HEK293 (cell line): ENCODE measurements at regions not wholly inside any gene's neighbourhood (a gene's known extent, or its start where the extent isn't known, plus 50 kb on each side); places are given as distances from the start of the nearest gene placed in this dataset.

ENCODE experiments used
- CTCF ChIA-PET: fragments of 350-600 bp; formaldehyde crosslinking; extraction: SDS; loops from one replicate; lab custom pipeline; 2021; ENCODE audit warnings: antibody characterized with exemption; lab: Yijun Ruan, JAX
- POLR2A ChIA-PET: fragments of 300-600 bp; formaldehyde crosslinking; extraction: SDS; loops from one replicate; lab custom pipeline; 2020; ENCODE audit warnings: antibody characterized with exemption, inconsistent platforms; lab: Yijun Ruan, JAX
- H3K27ac ChIP-seq: fragments of 200-500 bp; sonication (Bioruptor generic); 2 replicates; pipeline ENCODE4 v1.5.1; 2014; ENCODE audit warnings: low read depth, low read length, control low read depth, inconsistent platforms; ENCODE audit errors: extremely low read depth
- H3K36me3 ChIP-seq, 2 experiments: fragments of 200-500 bp in 1 of 2; sonication (Bioruptor generic) in 1 of 2; 1 replicate in 1 of 2; 2 replicates in 1 of 2; pipeline ENCODE4 v1.5.1; 2014 to 2017; ENCODE audit warnings: inconsistent platforms in 2 of 2, low read length in 2 of 2; ENCODE audit not compliant: control insufficient read depth in 2 of 2, insufficient read depth in 1 of 2
- H3K4me1 ChIP-seq: fragments of 200-500 bp; sonication (Bioruptor generic); 2 replicates; pipeline ENCODE4 v1.5.1; 2014; ENCODE audit warnings: mild to moderate bottlenecking, low read length, inconsistent platforms; ENCODE audit not compliant: control insufficient read depth, insufficient read depth
- H3K4me3 ChIP-seq: 2 replicates; pipeline ENCODE4 v1.5.1; 2011; ENCODE audit warnings: low read depth, mild to moderate bottlenecking, control low read depth, low read length, moderate library complexity
- H3K9me3 ChIP-seq: fragments of 200-500 bp; sonication (Bioruptor generic); 2 replicates; pipeline ENCODE4 v1.5.1; 2014; ENCODE audit warnings: low read depth, low read length, inconsistent platforms; ENCODE audit not compliant: control insufficient read depth, insufficient read depth
- SETDB1 ChIP-seq: IDR thresholded peaks from one replicate; pipeline ENCODE4 v1.6.1; 2017; ENCODE audit warnings: mild to moderate bottlenecking, low read length, moderate library complexity, mixed read lengths; ENCODE audit not compliant: insufficient read length
- ZNF133 ChIP-seq: fragments of 450-650 bp; formaldehyde crosslinking; IDR thresholded peaks from 2 replicates; pipeline ENCODE4 v1.5.1; 2016; ENCODE audit warnings: missing biosample characterization, missing genetic modification characterization
- ZNF157 ChIP-seq: fragments of 450-650 bp; formaldehyde crosslinking; IDR thresholded peaks from 2 replicates; pipeline ENCODE4 v1.5.1; 2016; ENCODE audit warnings: missing biosample characterization, missing genetic modification characterization
- ZNF266 ChIP-seq: fragments of 450-650 bp; formaldehyde crosslinking; IDR thresholded peaks from 2 replicates; pipeline ENCODE4 v1.5.1; 2016; ENCODE audit warnings: missing biosample characterization, missing genetic modification characterization, low read depth
- ZNF324 ChIP-seq: fragments of 450-650 bp; formaldehyde crosslinking; IDR thresholded peaks from 2 replicates; pipeline ENCODE4 v1.5.1; 2016; ENCODE audit warnings: missing biosample characterization, missing genetic modification characterization
- ZNF350 ChIP-seq: fragments of 450-650 bp; formaldehyde crosslinking; IDR thresholded peaks from 2 replicates; pipeline ENCODE4 v1.5.0; 2017; ENCODE audit warnings: missing biosample characterization, mild to moderate bottlenecking, missing genetic modification characterization
- ZNF37A ChIP-seq: fragments of 450-650 bp; IDR thresholded peaks from 2 replicates; pipeline ENCODE4 v1.5.1; 2018; ENCODE audit warnings: missing biosample characterization, missing genetic modification characterization
- ZNF426 ChIP-seq: fragments of 450-650 bp; formaldehyde crosslinking; IDR thresholded peaks from 2 replicates; pipeline ENCODE4 v1.5.1; 2017; ENCODE audit warnings: missing biosample characterization, missing genetic modification characterization, mild to moderate bottlenecking, inconsistent platforms, moderate library complexity
- ZNF501 ChIP-seq: fragments of 450-650 bp; formaldehyde crosslinking; IDR thresholded peaks from 2 replicates; pipeline ENCODE4 v1.5.1; 2016; ENCODE audit warnings: missing biosample characterization, missing genetic modification characterization
- ZNF521 ChIP-seq: fragments of 450-650 bp; formaldehyde crosslinking; IDR thresholded peaks from 2 replicates; pipeline ENCODE4 v1.5.1; 2017; ENCODE audit warnings: missing biosample characterization, mild to moderate bottlenecking, missing genetic modification characterization
- ZNF600 ChIP-seq: fragments of 450-650 bp; formaldehyde crosslinking; IDR thresholded peaks from 2 replicates; pipeline ENCODE4 v1.5.1; 2016; ENCODE audit warnings: missing biosample characterization, missing genetic modification characterization
- ZNF621 ChIP-seq: fragments of 450-650 bp; formaldehyde crosslinking; IDR thresholded peaks from 2 replicates; pipeline ENCODE4 v1.5.1; 2017; ENCODE audit warnings: missing biosample characterization, missing genetic modification characterization
- ZNF843 ChIP-seq: fragments of 450-650 bp; formaldehyde crosslinking; IDR thresholded peaks from 2 replicates; pipeline ENCODE4 v1.5.1; 2016; ENCODE audit warnings: missing biosample characterization, missing genetic modification characterization
- TF ChIP-seq, protein P1 (sequence below): fragments of 450-650 bp; formaldehyde crosslinking; IDR thresholded peaks from 2 replicates; pipeline ENCODE4 v1.5.0; 2017; ENCODE audit warnings: missing biosample characterization, missing genetic modification characterization, borderline replicate concordance
- TF ChIP-seq, protein P2 (sequence below): fragments of 450-650 bp; formaldehyde crosslinking; IDR thresholded peaks from 2 replicates; pipeline ENCODE4 v1.5.1; 2016; ENCODE audit warnings: missing biosample characterization, missing genetic modification characterization

GRCh38 chr4:123884922-123885321 lies 488.3 kb downstream of the SPRY1 start:
- ChIA-PET CTCF (no interaction called here), POLR2A (no interaction called here)
- H3K36me3 ChIP-seq = no peaks in the 10 kb centered on the region
- TF ChIP-seq SETDB1 = peak; percentile 79
- TF ChIP-seq, protein P1, sequence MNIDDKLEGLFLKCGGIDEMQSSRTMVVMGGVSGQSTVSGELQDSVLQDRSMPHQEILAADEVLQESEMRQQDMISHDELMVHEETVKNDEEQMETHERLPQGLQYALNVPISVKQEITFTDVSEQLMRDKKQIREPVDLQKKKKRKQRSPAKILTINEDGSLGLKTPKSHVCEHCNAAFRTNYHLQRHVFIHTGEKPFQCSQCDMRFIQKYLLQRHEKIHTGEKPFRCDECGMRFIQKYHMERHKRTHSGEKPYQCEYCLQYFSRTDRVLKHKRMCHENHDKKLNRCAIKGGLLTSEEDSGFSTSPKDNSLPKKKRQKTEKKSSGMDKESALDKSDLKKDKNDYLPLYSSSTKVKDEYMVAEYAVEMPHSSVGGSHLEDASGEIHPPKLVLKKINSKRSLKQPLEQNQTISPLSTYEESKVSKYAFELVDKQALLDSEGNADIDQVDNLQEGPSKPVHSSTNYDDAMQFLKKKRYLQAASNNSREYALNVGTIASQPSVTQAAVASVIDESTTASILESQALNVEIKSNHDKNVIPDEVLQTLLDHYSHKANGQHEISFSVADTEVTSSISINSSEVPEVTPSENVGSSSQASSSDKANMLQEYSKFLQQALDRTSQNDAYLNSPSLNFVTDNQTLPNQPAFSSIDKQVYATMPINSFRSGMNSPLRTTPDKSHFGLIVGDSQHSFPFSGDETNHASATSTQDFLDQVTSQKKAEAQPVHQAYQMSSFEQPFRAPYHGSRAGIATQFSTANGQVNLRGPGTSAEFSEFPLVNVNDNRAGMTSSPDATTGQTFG = no peak
- H3K9me3 ChIP-seq = no peaks in the 10 kb centered on the region
- no peak overlapping the region for H3K27ac ChIP-seq
- no peak overlapping the region for H3K4me3 ChIP-seq
- no peaks in the 10 kb centered on the region for H3K4me1 ChIP-seq

- Histone ChIP-seq H3K27ac (no peak overlapping the region), H3K36me3 (no peaks in the 10 kb centered on the region), H3K4me3 (no peak overlapping the region), H3K4me1 (no peaks in the 10 kb centered on the region), H3K9me3 (no peaks in the 10 kb centered on the region)
- POLR2A ChIA-PET = no interaction called here
- CTCF ChIA-PET = no interaction called here
- TF ChIP-seq ZNF501 (tag by site-specific recombination) (no peak), ZNF37A (no peak), ZNF324 (no peak), ZNF350 (tag by site-specific recombination) (no peak), ZNF133 (no peak), ZNF521 (tag by site-specific recombination) (no peak)
- TF ChIP-seq, all 188 proteins: peak for 0
Measured at GRCh38 chr4:123889507-123889906, 492.9 kb downstream of the SPRY1 start.

DNA sequence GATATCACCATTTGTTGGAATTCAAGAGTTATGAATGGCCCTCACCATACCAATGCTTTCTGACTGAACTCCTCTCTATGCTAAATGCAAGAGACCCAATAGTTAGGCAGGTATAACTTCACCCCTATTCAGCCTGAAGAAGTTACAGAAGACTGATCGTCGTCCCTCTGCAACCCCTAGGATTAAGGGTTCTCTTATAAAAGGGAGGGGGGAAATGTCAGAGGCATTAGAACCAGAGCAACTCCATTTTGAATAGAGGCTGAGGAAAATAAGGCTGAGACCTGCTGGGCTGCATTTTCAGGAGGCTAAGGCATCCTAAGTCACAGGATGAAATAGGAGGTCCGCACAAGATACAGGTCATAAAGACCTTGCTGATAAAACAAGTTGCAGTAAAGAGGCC lies 494.3 kb downstream of the SPRY1 start:
- ChIA-PET POLR2A (no interaction called here), CTCF (no interaction called here)
- Histone ChIP-seq H3K4me3 (no peak overlapping the region), H3K4me1 (no peaks in the 10 kb centered on the region), H3K36me3 (no peaks in the 10 kb centered on the region), H3K9me3 (no peaks in the 10 kb centered on the region), H3K27ac (no peak overlapping the region)
- no peak for TF ChIP-seq ZNF157 (tag by site-specific recombination)
- no peak for TF ChIP-seq ZNF266 (tag by site-specific recombination)
- TF ChIP-seq, protein P2, sequence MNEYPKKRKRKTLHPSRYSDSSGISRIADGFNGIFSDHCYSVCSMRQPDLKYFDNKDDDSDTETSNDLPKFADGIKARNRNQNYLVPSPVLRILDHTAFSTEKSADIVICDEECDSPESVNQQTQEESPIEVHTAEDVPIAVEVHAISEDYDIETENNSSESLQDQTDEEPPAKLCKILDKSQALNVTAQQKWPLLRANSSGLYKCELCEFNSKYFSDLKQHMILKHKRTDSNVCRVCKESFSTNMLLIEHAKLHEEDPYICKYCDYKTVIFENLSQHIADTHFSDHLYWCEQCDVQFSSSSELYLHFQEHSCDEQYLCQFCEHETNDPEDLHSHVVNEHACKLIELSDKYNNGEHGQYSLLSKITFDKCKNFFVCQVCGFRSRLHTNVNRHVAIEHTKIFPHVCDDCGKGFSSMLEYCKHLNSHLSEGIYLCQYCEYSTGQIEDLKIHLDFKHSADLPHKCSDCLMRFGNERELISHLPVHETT (tag by site-specific recombination) = no peak
- no peak for TF ChIP-seq ZNF37A

- Histone ChIP-seq H3K36me3 (no peaks in the 10 kb centered on the region), H3K4me1 (no peaks in the 10 kb centered on the region), H3K9me3 (no peaks in the 10 kb centered on the region), H3K27ac (no peak overlapping the region), H3K4me3 (no peak overlapping the region)
- TF ChIP-seq ZNF621 (tag by site-specific recombination) (no peak), ZNF600 (tag by site-specific recombination) (no peak), ZNF843 (tag by site-specific recombination) (no peak), ZNF426 (no peak)
- POLR2A ChIA-PET = no interaction called here
- CTCF ChIA-PET = interaction anchor here (0.6 kb wide), 1 partner anchor 899 kb away, joined by 3 read pairs; no protein-coding TSS in a partner anchor
Measured at GRCh38 chr4:123891881-123892280, 495.3 kb downstream of the SPRY1 start.
